C4-2B (cell line): ENCODE measurements at regions not wholly inside any gene's neighbourhood (a gene's known extent, or its start where the extent isn't known, plus 50 kb on each side); places are given as distances from the start of the nearest gene placed in this dataset.

Source experiments
- H3K27ac ChIP-seq: fragments of 450-650 bp; 2 replicates; pipeline ENCODE4 v1.5.1; 2017
- CTCF ChIP-seq: fragments of 450-650 bp; conservative IDR thresholded peaks from 2 replicates; pipeline ENCODE4 v1.5.1; 2017; ENCODE audit warnings: mild to moderate bottlenecking
- ZFX ChIP-seq: fragments of 450-650 bp; IDR thresholded peaks from 2 replicates; pipeline ENCODE4 v1.6.1; 2017

GRCh38 chr7:42493436-42494198 lies 256.6 kb upstream of the GLI3 start:
- H3K27ac ChIP-seq: no peak overlapping the region

DNA sequence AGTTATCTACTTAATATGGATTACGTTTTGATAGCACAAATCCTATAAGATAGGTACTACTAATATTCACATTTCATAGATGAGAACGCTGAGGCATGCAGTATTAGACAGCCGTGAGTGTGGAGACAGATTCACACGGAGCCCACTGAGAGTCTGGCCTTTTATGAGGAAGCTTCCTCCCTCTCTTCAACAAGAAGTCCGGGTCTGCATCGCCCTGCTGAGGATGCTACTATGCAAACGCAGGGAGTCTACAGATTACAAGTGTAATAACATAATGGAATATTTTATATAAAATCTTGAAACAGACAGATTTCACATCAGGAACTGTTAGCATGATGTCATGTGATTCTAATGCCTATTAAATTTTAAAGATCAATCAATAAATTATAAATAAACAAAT lies 255.9 kb upstream of the GLI3 start:
- no peak overlapping the region for H3K27ac ChIP-seq
- no peak for TF ChIP-seq ZFX
- TF ChIP-seq CTCF: no peak

More at GRCh38 chr7:42493436-42494198, 256.6 kb upstream of the GLI3 start:
- no peak for TF ChIP-seq CTCF
- no peak for TF ChIP-seq ZFX

DNA sequence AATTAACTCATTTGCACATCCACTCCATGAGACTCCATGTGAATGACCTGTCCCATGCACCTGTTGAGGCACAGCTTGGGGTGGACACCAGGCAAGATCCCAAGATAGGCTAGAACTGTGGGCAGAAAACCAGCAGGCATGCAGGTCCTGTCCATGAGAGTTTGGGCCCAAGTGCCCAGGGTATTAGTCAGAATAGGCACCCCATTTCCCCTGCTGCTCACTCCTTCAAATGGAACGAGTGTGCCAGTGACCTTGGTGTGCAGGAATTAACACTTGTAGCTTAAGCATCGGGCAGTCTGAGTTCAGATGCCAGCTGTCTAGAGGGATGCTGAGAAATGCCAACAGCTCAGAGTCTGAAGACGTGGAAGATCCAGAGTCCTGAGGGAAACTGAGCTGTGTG lies 254.1 kb upstream of the GLI3 start:
- no peak overlapping the region for H3K27ac ChIP-seq
- TF ChIP-seq ZFX (no peak), CTCF (no peak)

DNA sequence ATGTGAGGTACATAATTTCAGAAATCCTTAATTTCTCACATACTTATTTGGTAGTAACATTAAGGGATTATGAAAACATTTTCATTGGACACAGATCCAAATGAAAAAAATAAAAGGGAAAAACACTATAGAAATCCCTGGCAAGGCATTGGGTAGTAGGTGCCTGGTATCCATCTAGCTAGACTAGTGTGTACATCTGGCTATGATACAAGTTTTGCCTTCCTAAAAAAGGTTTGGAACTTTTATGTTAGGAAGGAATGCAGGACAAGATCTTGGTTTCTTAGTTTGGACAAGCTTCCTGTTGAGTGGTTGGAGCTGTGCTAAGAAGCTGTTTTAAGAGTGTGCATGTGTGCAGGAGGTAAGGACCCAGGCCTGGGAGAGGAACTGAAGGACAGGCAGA lies 252.3 kb upstream of the GLI3 start:
- no peak overlapping the region for H3K27ac ChIP-seq
- TF ChIP-seq CTCF (no peak), ZFX (no peak)

GRCh38 chr7:42485301-42485766 lies 248.3 kb upstream of the GLI3 start:
- no peak overlapping the region for H3K27ac ChIP-seq
- TF ChIP-seq ZFX (no peak), CTCF (no peak)

DNA sequence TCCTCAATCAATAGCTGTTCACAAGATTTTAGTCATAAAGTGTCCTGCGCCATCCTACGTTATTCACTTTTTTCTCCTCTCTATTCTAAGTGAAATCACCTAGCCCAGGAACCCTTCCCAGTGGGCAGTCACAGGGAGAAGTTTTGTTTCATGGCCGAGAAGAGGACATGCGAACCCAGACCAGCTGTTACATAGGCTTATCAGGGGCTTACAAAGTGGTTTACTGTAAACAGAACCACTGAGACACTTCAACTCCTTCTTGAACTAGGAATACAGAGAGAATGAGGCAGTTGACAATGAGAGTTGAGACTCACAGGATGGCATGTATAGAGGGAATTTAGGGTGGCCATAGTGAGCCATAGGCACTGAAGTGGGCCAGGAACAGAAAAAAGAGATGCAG lies 246.9 kb upstream of the GLI3 start:
- no peak overlapping the region for H3K27ac ChIP-seq
- TF ChIP-seq ZFX: no peak

- TF ChIP-seq ZFX: no peak
- TF ChIP-seq CTCF: no peak
- H3K27ac ChIP-seq: no peak overlapping the region; the same call in 1 of the 2 replicates
Measured at GRCh38 chr7:42479816-42480633, 243.0 kb upstream of the GLI3 start.
